Type B pancreatic cell (in vitro differentiated cells): ENCODE measurements at regions not wholly inside any gene's neighbourhood (a gene's known extent, or its start where the extent isn't known, plus 50 kb on each side); places are given as distances from the start of the nearest gene placed in this dataset.
"Not testable (repeated sequence)": the region's sequence is repeated elsewhere in the genome, so short reads cannot be mapped to it uniquely, and the experiment has no call there.

ENCODE experiments used
- DNase-seq: peaks from one replicate; pipeline ENCODE4 v3.0.0; 2021; ENCODE audit warnings: mixed read lengths; ENCODE audit not compliant: unreplicated experiment; ENCODE audit errors: extremely low spot score
- H3K27ac Mint-ChIP-seq: 2 replicates; pipeline ENCODE4 v1.8.0; 2021; ENCODE audit warnings: mild to moderate bottlenecking, mixed read lengths
- H3K27me3 Mint-ChIP-seq: 2 replicates; pipeline ENCODE4 v1.8.0; 2021; ENCODE audit warnings: mixed read lengths
- H3K36me3 Mint-ChIP-seq: 2 replicates; pipeline ENCODE4 v1.8.0; 2021; ENCODE audit warnings: mixed read lengths
- H3K4me1 Mint-ChIP-seq: one replicate; pipeline ENCODE4 v1.8.0; 2021; ENCODE audit warnings: mixed read lengths; ENCODE audit not compliant: unreplicated experiment
- H3K4me3 Mint-ChIP-seq: 2 replicates; pipeline ENCODE4 v1.8.0; 2021; ENCODE audit warnings: mild to moderate bottlenecking, mixed read lengths
- H3K9me3 Mint-ChIP-seq: 2 replicates; pipeline ENCODE4 v1.8.0; 2021; ENCODE audit warnings: mixed read lengths
- CTCF ChIP-seq: fragments of 200-600 bp; sonication (generic); conservative IDR thresholded peaks from 2 replicates; pipeline ENCODE4 v1.5.0; 2021; ENCODE audit warnings: antibody characterized with exemption, mild to moderate bottlenecking

DNA sequence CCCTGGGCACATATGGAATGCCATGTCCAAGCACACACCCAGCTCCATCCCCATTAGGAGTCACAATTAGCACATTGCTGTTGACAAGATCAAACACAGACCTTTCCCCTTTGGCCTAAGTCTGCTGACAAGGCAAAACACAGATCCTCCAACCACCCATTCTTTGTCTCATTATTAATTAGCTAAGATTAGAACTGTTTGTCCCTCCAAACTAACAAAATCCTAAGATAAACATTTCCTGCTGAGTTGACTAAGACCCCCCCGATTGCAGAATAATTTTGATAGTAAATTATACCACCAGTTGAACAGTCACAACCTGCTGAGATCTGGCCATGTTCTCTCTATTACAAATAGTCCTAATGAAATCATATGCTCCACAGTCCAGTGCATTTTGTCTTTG is 186.7 kb downstream of the SPATA31A1 start:
- H3K27me3 Mint-ChIP-seq, H3K4me1 Mint-ChIP-seq, H3K9me3 Mint-ChIP-seq, H3K4me3 Mint-ChIP-seq, H3K27ac Mint-ChIP-seq, DNase-seq, H3K36me3 Mint-ChIP-seq: not testable (repeated sequence)

DNA sequence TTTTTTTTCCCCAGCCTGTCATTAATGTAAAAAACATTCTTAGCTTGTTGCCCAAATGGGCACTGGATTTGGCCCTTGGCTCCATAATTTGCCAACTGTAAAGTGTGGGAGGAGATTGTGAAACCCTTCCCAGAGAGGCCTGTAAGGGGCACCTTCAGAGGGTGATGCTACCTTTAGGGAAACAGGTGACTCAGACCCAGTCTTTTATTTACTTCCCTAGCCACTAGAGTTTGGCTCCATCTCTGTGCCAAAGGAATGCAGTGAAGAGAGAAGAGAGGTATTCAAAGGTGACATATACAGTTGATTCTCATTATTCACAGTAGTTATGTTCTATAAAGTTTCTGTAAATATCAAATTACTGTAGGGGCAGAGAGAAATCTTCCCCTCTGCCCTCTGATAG is 189.6 kb downstream of the SPATA31A1 start:
- not testable (repeated sequence) for DNase-seq, H3K9me3 Mint-ChIP-seq, H3K36me3 Mint-ChIP-seq, H3K4me1 Mint-ChIP-seq, H3K27ac Mint-ChIP-seq, H3K4me3 Mint-ChIP-seq, H3K27me3 Mint-ChIP-seq

GRCh38 chr9:39550573-39550972 is 195.1 kb downstream of the SPATA31A1 start:
- not testable (repeated sequence) for H3K27ac Mint-ChIP-seq, H3K4me3 Mint-ChIP-seq, DNase-seq, H3K9me3 Mint-ChIP-seq, H3K36me3 Mint-ChIP-seq, H3K4me1 Mint-ChIP-seq, H3K27me3 Mint-ChIP-seq

GRCh38 chr9:39551544-39551943 is 196.1 kb downstream of the SPATA31A1 start:
- DNase-seq, H3K27ac Mint-ChIP-seq, H3K4me1 Mint-ChIP-seq, H3K4me3 Mint-ChIP-seq, H3K27me3 Mint-ChIP-seq, H3K36me3 Mint-ChIP-seq, H3K9me3 Mint-ChIP-seq: not testable (repeated sequence)

DNA sequence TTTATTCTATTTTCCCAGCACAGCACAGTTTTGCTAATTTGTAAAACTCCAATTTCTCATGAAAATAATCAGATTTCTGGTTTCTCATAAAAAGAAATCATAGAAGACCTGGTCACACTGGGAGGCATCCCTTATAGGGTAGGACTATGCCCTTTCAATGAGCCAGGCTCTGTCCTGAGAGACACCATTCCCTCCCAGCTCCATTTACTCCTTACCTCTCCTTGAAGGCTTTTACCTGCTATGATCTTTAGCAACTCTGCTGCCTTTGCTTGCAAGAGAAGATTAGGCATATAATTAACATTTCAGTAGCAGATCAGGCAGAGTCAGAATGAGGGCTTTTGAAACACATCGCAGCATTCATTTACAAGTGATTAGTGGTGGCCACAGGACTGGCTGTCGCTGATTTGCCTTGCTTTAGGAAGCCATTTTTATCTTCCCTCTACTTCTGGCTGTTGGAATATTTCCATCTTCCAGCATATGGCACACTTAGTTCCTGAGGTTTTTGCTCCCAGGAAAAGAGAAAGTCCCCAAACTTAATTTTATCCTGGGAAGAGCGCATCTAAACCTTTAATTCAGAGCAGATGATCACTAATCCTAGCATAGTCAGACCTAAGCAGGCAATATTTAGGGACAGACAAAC is 196.9 kb downstream of the SPATA31A1 start:
- not testable (repeated sequence) for H3K4me1 Mint-ChIP-seq, H3K27me3 Mint-ChIP-seq, DNase-seq, H3K9me3 Mint-ChIP-seq, H3K4me3 Mint-ChIP-seq, H3K36me3 Mint-ChIP-seq, H3K27ac Mint-ChIP-seq

DNA sequence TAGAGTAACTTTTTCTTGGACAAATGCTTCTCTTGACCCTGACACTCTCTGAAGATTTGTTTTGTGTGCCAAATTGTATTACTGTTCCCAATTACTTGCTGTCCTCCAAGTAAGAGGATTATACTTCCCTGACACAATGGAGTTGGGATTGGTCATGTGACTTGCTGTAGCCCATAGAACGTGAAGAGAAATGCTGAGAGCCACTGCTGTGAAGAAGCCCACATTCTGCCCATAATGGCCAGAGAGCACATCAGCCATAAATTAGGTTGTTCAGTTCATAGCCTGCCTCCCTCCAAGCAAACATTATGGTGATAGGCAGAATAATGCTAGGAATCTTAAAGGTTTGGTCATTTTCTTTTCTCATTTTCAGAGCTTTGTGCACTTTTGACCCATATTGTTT is 198.9 kb downstream of the SPATA31A1 start:
- H3K27ac Mint-ChIP-seq: not testable (repeated sequence)

GRCh38 chr9:39559384-39559783 is 203.9 kb downstream of the SPATA31A1 start:
- H3K27me3 Mint-ChIP-seq, H3K4me1 Mint-ChIP-seq, H3K36me3 Mint-ChIP-seq, H3K9me3 Mint-ChIP-seq, H3K27ac Mint-ChIP-seq, H3K4me3 Mint-ChIP-seq: not testable (repeated sequence)
- peak; percentile 65 for TF ChIP-seq CTCF
- peak; percentile 72 for DNase-seq

More for the DNA sequence above, 198.9 kb downstream of the SPATA31A1 start:
- not testable (repeated sequence) for H3K27me3 Mint-ChIP-seq, H3K36me3 Mint-ChIP-seq, H3K4me1 Mint-ChIP-seq, H3K4me3 Mint-ChIP-seq, DNase-seq, H3K9me3 Mint-ChIP-seq

GRCh38 chr9:39566782-39567181 is 211.3 kb downstream of the SPATA31A1 start:
- DNase-seq, H3K27me3 Mint-ChIP-seq, H3K36me3 Mint-ChIP-seq, H3K9me3 Mint-ChIP-seq, H3K27ac Mint-ChIP-seq, H3K4me1 Mint-ChIP-seq, H3K4me3 Mint-ChIP-seq: not testable (repeated sequence)

DNA sequence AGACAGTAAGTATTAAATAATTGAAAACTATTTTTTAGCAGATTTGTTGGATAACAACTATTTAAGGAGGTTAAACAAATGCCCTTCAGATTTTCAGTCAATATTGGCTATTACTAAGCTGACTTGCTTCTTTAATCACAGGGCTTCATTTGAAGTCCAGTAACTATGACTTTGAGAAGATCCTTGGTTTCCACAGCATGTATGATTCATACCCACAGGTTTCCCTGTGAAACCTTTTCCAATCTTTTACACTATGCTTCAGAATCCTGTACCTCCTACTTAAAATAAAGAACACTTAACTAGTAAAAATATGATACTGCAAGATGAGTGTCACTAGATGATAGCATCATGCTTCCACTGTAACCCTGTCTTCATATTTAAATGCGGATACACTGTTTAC is 211.9 kb downstream of the SPATA31A1 start:
- not testable (repeated sequence) for H3K4me1 Mint-ChIP-seq, H3K36me3 Mint-ChIP-seq, H3K9me3 Mint-ChIP-seq, H3K27me3 Mint-ChIP-seq, DNase-seq, H3K27ac Mint-ChIP-seq, H3K4me3 Mint-ChIP-seq

- not testable (repeated sequence) for H3K9me3 Mint-ChIP-seq, H3K4me3 Mint-ChIP-seq, DNase-seq, H3K4me1 Mint-ChIP-seq, H3K27ac Mint-ChIP-seq, H3K36me3 Mint-ChIP-seq, H3K27me3 Mint-ChIP-seq
Observed at GRCh38 chr9:39568900-39569299, 213.4 kb downstream of the SPATA31A1 start.

DNA sequence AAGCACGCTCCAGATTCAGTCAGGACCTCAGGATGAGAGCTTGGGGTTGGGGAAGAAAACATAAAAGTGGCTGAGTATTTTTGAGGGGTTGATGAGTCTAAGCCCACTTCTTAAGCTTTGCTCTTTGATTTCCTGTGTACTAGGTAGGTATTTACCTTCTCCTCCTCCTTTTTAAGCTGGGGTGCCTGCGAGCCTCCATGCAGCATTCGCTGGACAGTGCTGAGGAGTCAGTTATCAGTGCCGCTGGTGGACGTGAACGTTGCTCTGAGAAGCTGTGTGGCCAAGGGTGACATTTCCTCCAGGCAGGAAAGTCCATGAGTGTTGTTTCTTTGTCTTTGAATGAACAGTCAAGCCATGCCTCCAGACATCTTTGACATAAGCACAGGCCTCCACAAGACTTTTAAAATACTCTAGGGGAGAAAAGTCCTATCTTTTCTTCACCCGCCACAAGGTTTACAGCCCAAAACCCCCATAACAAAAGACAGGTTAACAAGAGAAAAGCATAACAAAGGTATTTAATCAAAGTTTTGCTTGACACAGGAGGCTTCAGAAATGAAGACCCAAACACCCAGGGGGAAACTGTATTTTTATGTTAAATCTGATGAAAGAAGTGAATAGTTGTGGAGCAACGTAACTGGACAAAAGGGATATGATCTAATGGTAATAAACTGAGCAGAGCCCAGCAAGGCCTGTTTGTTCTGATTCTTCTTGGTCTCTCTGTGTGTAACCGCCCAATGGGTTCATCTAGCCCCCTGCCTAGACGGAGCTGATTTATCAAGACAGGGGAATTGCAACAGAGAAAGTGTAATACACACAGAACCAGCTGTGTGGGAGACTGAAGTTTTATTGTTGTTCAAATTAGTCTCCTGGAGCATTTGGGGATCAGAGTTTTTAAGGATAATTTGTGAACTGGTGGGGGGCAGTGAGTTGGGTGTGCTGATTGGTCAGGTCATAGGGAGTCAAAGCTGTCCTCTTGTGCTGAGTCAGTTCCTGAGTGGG is 217.9 kb downstream of the SPATA31A1 start:
- not testable (repeated sequence) for DNase-seq, H3K4me3 Mint-ChIP-seq, H3K27ac Mint-ChIP-seq, H3K4me1 Mint-ChIP-seq, H3K27me3 Mint-ChIP-seq, H3K36me3 Mint-ChIP-seq, H3K9me3 Mint-ChIP-seq

- H3K4me3 Mint-ChIP-seq, H3K9me3 Mint-ChIP-seq, H3K27ac Mint-ChIP-seq, H3K4me1 Mint-ChIP-seq, H3K36me3 Mint-ChIP-seq, DNase-seq, H3K27me3 Mint-ChIP-seq: not testable (repeated sequence)
Observed at GRCh38 chr9:39579000-39579399, 223.5 kb downstream of the SPATA31A1 start.

- not testable (repeated sequence) for H3K27ac Mint-ChIP-seq, H3K4me3 Mint-ChIP-seq, H3K4me1 Mint-ChIP-seq, DNase-seq, H3K27me3 Mint-ChIP-seq, H3K36me3 Mint-ChIP-seq, H3K9me3 Mint-ChIP-seq
Observed at GRCh38 chr9:39581296-39581695, 225.8 kb downstream of the SPATA31A1 start.
